OCI-LY3 (cell line): ENCODE measurements at regions not wholly inside any gene's neighbourhood (a gene's known extent, or its start where the extent isn't known, plus 50 kb on each side); places are given as distances from the start of the nearest gene placed in this dataset.

Experiments
- EZH2phosphoT487 ChIP-seq: fragments of 200-600 bp; shearing (Covaris generic); IDR thresholded peaks from 2 replicates; pipeline ENCODE4 v1.6.1; 2018; ENCODE audit warnings: antibody characterized with exemption, mixed run types, low read depth
- TF ChIP-seq, protein P1 (sequence below): fragments of 200-600, 300-600 bp; sonication (generic); IDR thresholded peaks from 2 replicates; pipeline ENCODE4 v1.5.1; 2014; ENCODE audit warnings: antibody characterized with exemption, low read length, low read depth

DNA sequence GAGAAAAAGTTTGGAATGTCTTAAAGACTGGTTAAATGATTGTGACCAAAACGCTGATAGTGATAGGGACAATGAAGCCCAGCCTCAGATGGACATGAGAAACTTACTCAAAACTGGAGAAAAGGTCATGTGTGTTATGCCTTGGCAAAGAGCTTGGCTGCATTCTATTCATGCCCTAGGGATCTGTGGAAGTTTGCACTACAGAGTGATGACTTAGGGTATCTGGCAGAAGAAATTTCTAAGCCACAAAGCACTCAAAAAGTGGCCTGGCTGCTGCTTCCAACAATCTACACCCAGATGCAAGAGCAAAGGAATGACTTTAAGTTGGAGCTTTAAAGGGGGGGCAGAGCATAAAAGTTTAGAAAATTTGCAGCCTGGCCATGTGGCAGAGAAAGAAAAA, 521.3 kb downstream of the UQCRFS1 start:
- TF ChIP-seq, protein P1, sequence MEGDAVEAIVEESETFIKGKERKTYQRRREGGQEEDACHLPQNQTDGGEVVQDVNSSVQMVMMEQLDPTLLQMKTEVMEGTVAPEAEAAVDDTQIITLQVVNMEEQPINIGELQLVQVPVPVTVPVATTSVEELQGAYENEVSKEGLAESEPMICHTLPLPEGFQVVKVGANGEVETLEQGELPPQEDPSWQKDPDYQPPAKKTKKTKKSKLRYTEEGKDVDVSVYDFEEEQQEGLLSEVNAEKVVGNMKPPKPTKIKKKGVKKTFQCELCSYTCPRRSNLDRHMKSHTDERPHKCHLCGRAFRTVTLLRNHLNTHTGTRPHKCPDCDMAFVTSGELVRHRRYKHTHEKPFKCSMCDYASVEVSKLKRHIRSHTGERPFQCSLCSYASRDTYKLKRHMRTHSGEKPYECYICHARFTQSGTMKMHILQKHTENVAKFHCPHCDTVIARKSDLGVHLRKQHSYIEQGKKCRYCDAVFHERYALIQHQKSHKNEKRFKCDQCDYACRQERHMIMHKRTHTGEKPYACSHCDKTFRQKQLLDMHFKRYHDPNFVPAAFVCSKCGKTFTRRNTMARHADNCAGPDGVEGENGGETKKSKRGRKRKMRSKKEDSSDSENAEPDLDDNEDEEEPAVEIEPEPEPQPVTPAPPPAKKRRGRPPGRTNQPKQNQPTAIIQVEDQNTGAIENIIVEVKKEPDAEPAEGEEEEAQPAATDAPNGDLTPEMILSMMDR: no peak
- no peak for TF ChIP-seq EZH2phosphoT487
